ENCODE measurements at regions not wholly inside any gene's neighbourhood (a gene's known extent, or its start where the extent isn't known, plus 50 kb on each side); places are given as distances from the start of the nearest gene placed in this dataset.

- no peak overlapping the region for H3K4me3 Mint-ChIP-seq
- no peaks in the 10 kb centered on the region for H3K27me3 Mint-ChIP-seq (ENCODE audit: insufficient read depth)
- no peak overlapping the region for H3K27ac Mint-ChIP-seq
- TF ChIP-seq CTCF (IDR thresholded peaks at IDR 0.05): no peak
- no peaks in the 10 kb centered on the region; the same call in 1 of the 2 replicates for H3K36me3 Mint-ChIP-seq (ENCODE audit: low read depth)
- peaks cover 42% of the 10 kb centered on the region for H3K9me3 Mint-ChIP-seq
- DNase-seq: no peak
- no peaks in the 10 kb centered on the region for H3K4me1 Mint-ChIP-seq (ENCODE audit: low read depth)
Measured at GRCh38 chr13:68851026-68851425, 1256.6 kb upstream of the ATXN8OS start.

GRCh38 chr13:68850160-68850559 is 1257.5 kb upstream of the ATXN8OS start:
- Mint-ChIP-seq H3K9me3 (peaks cover 46% of the 10 kb centered on the region), H3K36me3 (ENCODE audit: low read depth) (peaks cover 2% of the 10 kb centered on the region; the same call in 1 of the 2 replicates), H3K4me1 (ENCODE audit: low read depth) (no peaks in the 10 kb centered on the region), H3K27ac (no peak overlapping the region), H3K27me3 (ENCODE audit: insufficient read depth) (no peaks in the 10 kb centered on the region), H3K4me3 (no peak overlapping the region)
- DNase-seq: no peak
- TF ChIP-seq CTCF (IDR thresholded peaks at IDR 0.05): no peak

GRCh38 chr13:68846663-68847062 is 1261.0 kb upstream of the ATXN8OS start:
- H3K4me3 Mint-ChIP-seq: no peak overlapping the region
- DNase-seq: no peak
- peaks cover 51% of the 10 kb centered on the region for H3K9me3 Mint-ChIP-seq
- peaks cover 6% of the 10 kb centered on the region; the same call in 1 of the 2 replicates for H3K36me3 Mint-ChIP-seq (ENCODE audit: low read depth)
- TF ChIP-seq CTCF (IDR thresholded peaks at IDR 0.05): no peak
- no peaks in the 10 kb centered on the region for H3K4me1 Mint-ChIP-seq (ENCODE audit: low read depth)
- H3K27me3 Mint-ChIP-seq (ENCODE audit: insufficient read depth): no peaks in the 10 kb centered on the region
- no peak overlapping the region for H3K27ac Mint-ChIP-seq

- no peak for TF ChIP-seq CTCF (IDR thresholded peaks at IDR 0.05)
- no peak overlapping the region for H3K4me3 Mint-ChIP-seq
- 0 out of 2 replicates have a peak, but pooled peaks cover 1% of the 10 kb centered on the region for H3K27me3 Mint-ChIP-seq (ENCODE audit: insufficient read depth)
- peaks cover 30% of the 10 kb centered on the region for H3K9me3 Mint-ChIP-seq
- H3K27ac Mint-ChIP-seq: no peak overlapping the region
- no peaks in the 10 kb centered on the region for H3K4me1 Mint-ChIP-seq (ENCODE audit: low read depth)
- no peaks in the 10 kb centered on the region for H3K36me3 Mint-ChIP-seq (ENCODE audit: low read depth)
- no peak for DNase-seq
Measured at GRCh38 chr13:68834375-68834774, 1273.3 kb upstream of the ATXN8OS start.

- Mint-ChIP-seq H3K27ac (no peak overlapping the region), H3K4me1 (ENCODE audit: low read depth) (no peaks in the 10 kb centered on the region), H3K27me3 (ENCODE audit: insufficient read depth) (no peaks in the 10 kb centered on the region), H3K36me3 (ENCODE audit: low read depth) (no peaks in the 10 kb centered on the region), H3K4me3 (no peak overlapping the region), H3K9me3 (peaks cover 47% of the 10 kb centered on the region)
- no peak for TF ChIP-seq CTCF (IDR thresholded peaks at IDR 0.05)
- DNase-seq: no peak
Measured at GRCh38 chr13:68816715-68817114, 1290.9 kb upstream of the ATXN8OS start.
